K562 (cell line): ENCODE measurements at regions not wholly inside any gene's neighbourhood (a gene's known extent, or its start where the extent isn't known, plus 50 kb on each side); places are given as distances from the start of the nearest gene placed in this dataset.

Experiments
- ATAC-seq: fragments of 200-7000 bp; cut with Tn5 transposase; 3 replicates; pipeline ENCODE4 v1.9.1; 2020; ENCODE audit warnings: moderate library complexity
- BruUV-seq: library from RNA; stranded (reverse); fragments of 400-500 nt; replicated peaks from 2 replicates; lab custom pipeline; 2021; lab: Mats Ljungman, UMichigan
- CTCF ChIA-PET: fragments of 300-600 bp; formaldehyde crosslinking; extraction: SDS; loops from one replicate; lab custom pipeline; 2021; ENCODE audit warnings: low intra/inter-chr PET ratio; lab: Yijun Ruan, JAX
- POLR2A ChIA-PET: fragments of 300-600, 350-650 bp; sonication (Branson Sonifier 250); formaldehyde crosslinking; extraction: SDS; loops from one replicate; lab custom pipeline; 2021; ENCODE audit warnings: antibody characterized with exemption, inconsistent platforms; lab: Yijun Ruan, JAX
- DNase-seq, 4 experiments: peaks; one replicate each; pipeline versions ENCODE4 v3.0.0 to v3.0.0-alpha.2; 2011 to 2018; ENCODE audit warnings: low spot score in 3 of 4, mixed read lengths in 3 of 4; ENCODE audit errors: extremely low read depth in 1 of 4
- FAIRE-seq: peaks from 2 replicates; lab custom pipeline; 2011; peaks lifted over from hg19 to GRCh38; lab: Jason Lieb, UNC
- H2AFZ ChIP-seq: 2 replicates; pipeline ENCODE4 v1.6.0; 2011; ENCODE audit warnings: low read depth, low read length, control low read depth, inconsistent platforms
- H3K27ac ChIP-seq: fragments of 200-600 bp; 3 replicates; pipeline ENCODE4 v1.8.0; 2011; ENCODE audit warnings: low read depth, mild to moderate bottlenecking, control low read depth, inconsistent platforms, low read length, moderate library complexity, mixed read lengths; ENCODE audit errors: extremely low read depth
- H3K27me3 ChIP-seq, 2 experiments: fragments of 300-600 bp in 1 of 2; 2 replicates in 1 of 2; 3 replicates in 1 of 2; pipeline versions ENCODE4 v1.6.0 to v1.8.0; 2011; ENCODE audit warnings: inconsistent platforms in 2 of 2, low read length in 2 of 2, mild to moderate bottlenecking in 1 of 2, mixed read lengths in 1 of 2, moderate library complexity in 1 of 2; ENCODE audit not compliant: control insufficient read depth in 2 of 2, insufficient read depth in 2 of 2
- H3K36me3 ChIP-seq: fragments of 300-600 bp; 3 replicates; pipeline ENCODE4 v1.8.0; 2011; ENCODE audit warnings: mild to moderate bottlenecking, low read length, inconsistent platforms; ENCODE audit not compliant: control insufficient read depth, insufficient read depth
- H3K4me1 ChIP-seq, 2 experiments: fragments of 200-600 bp in 1 of 2; replicated peaks in 1 of 2; 2 replicates in 1 of 2; 3 replicates in 1 of 2; pipeline versions ENCODE4 v1.5.1 to v1.8.0; 2011; ENCODE audit warnings: inconsistent platforms in 2 of 2, low read length in 2 of 2, mild to moderate bottlenecking in 1 of 2, mixed read lengths in 1 of 2, moderate library complexity in 1 of 2; ENCODE audit not compliant: control insufficient read depth in 2 of 2, insufficient read depth in 2 of 2
- H3K4me2 ChIP-seq: 2 replicates; pipeline ENCODE4 v1.6.1; 2011; ENCODE audit warnings: low read length, control low read depth, inconsistent platforms, mixed read lengths; ENCODE audit not compliant: insufficient read depth
- H3K4me3 ChIP-seq: fragments of 200-600 bp; sonication (generic), shearing (Covaris generic); 2 replicates; pipeline ENCODE4 v1.5.1; 2016; ENCODE audit warnings: control low read depth, inconsistent platforms
- H3K79me2 ChIP-seq: fragments of 200-600 bp; 3 replicates; pipeline ENCODE4 v1.8.0; 2011; ENCODE audit warnings: low read length, inconsistent platforms; ENCODE audit not compliant: control insufficient read depth, insufficient read depth
- H3K9ac ChIP-seq, 2 experiments: 2 replicates each; pipeline versions ENCODE4 v1.6.0 to v1.6.1; 2011; ENCODE audit warnings: low read depth in 2 of 2, low read length in 2 of 2, control low read depth in 1 of 2, inconsistent platforms in 1 of 2, mild to moderate bottlenecking in 1 of 2, mixed read lengths in 1 of 2; ENCODE audit not compliant: insufficient read depth in 1 of 2
- H3K9me1 ChIP-seq: one replicate; pipeline ENCODE4 v1.6.0; 2011; ENCODE audit warnings: inconsistent platforms, mild to moderate bottlenecking, low read length, moderate library complexity; ENCODE audit not compliant: control insufficient read depth, insufficient read depth
- H3K9me3 ChIP-seq: replicated peaks from 2 replicates; pipeline ENCODE4 v1.5.1; 2011; ENCODE audit warnings: low read depth, low read length, inconsistent platforms; ENCODE audit not compliant: control insufficient read depth, insufficient read depth
- H4K20me1 ChIP-seq: replicated peaks from 2 replicates; pipeline ENCODE4 v1.6.1; 2011; ENCODE audit warnings: low read length, inconsistent platforms, mixed read lengths; ENCODE audit not compliant: control insufficient read depth, insufficient read depth
- KAT7 ChIP-seq: sonication (generic); formaldehyde crosslinking; IDR thresholded peaks from 2 replicates; pipeline ENCODE4 v1.8.0; 2022; ENCODE audit warnings: missing genetic modification reagents, mild to moderate bottlenecking, borderline replicate concordance
- MLX ChIP-seq, 2 experiments: fragments of 450-650 bp in 1 of 2; sonication (generic) in 1 of 2; formaldehyde crosslinking; conservative IDR thresholded peaks; 2 replicates each; pipeline versions ENCODE4 v1.4.0 to v1.8.1; 2020 to 2022; ENCODE audit warnings: mild to moderate bottlenecking in 1 of 2, missing genetic modification reagents in 1 of 2
- PHTF2 ChIP-seq: fragments of 250-450 bp; sonication (Bioruptor Pico); IDR thresholded peaks from 2 replicates; pipeline ENCODE4 v1.5.0; 2021; ENCODE audit warnings: mild to moderate bottlenecking
- RBM15 ChIP-seq: fragments of 200-400 bp; formaldehyde crosslinking; IDR thresholded peaks from 2 replicates; pipeline ENCODE4 v1.6.1; 2018; ENCODE audit warnings: mild to moderate bottlenecking, low read length, moderate library complexity; ENCODE audit not compliant: insufficient read depth
- ZNF277 ChIP-seq: fragments of 250-450 bp; sonication (Bioruptor Pico); IDR thresholded peaks from 2 replicates; pipeline ENCODE4 v1.8.0; 2022; ENCODE audit warnings: inconsistent platforms, mild to moderate bottlenecking, moderate library complexity, borderline replicate concordance
- ZNF318 ChIP-seq, 2 experiments: fragments of 450-650 bp; IDR thresholded peaks; 2 replicates each; pipeline ENCODE4 v1.6.1; 2016; ENCODE audit warnings: mild to moderate bottlenecking in 2 of 2, borderline replicate concordance in 1 of 2, low read depth in 1 of 2, moderate library complexity in 1 of 2
- ZNF584 ChIP-seq: fragments of 200-800 bp; sonication (Bioruptor generic); IDR thresholded peaks from 2 replicates; pipeline ENCODE4 v1.6.1; 2016; ENCODE audit warnings: low read depth, mild to moderate bottlenecking, missing genetic modification characterization, missing compliant biosample characterization
- WGBS: fragments of 100-300 bp; shearing (Covaris generic); methylation state at CpG from one replicate; pipeline ENCODE4 v1.1.6; 2016; ENCODE audit warnings: low coverage, mixed read lengths; ENCODE audit not compliant: insufficient coverage; ENCODE audit errors: missing lambda C conversion rate; 5-methylcytosine and 5-hydroxymethylcytosine counted together
- in situ Hi-C: fragments of 300-500 bp; cut with MboI; formaldehyde crosslinking; loops from 4 replicates; pipeline ENCODE4 v1.15.0; 2018; ENCODE audit warnings: inconsistent platforms, mixed read lengths
- intact Hi-C: fragments of 100-400 bp; cut with micrococcal nuclease; formaldehyde crosslinking; loops from 2 replicates; pipeline ENCODE4 v1.14.2; 2022

GRCh38 chr7:41116817-41117216 is 586.1 kb downstream of the INHBA start:
- Histone ChIP-seq H3K36me3 (no peaks in the 10 kb centered on the region), H3K9me3 (no peaks in the 10 kb centered on the region), H3K4me3 (no peak overlapping the region), H3K79me2 (no peaks in the 10 kb centered on the region), H2AFZ (no peak overlapping the region), H3K9me1 (no peaks in the 10 kb centered on the region), H3K4me1 (no peaks in the 10 kb centered on the region), H3K27me3 (no peaks in the 10 kb centered on the region), H3K9ac (no peak overlapping the region), H4K20me1 (no peaks in the 10 kb centered on the region), H3K27ac (no peak overlapping the region), H3K4me2 (no peak overlapping the region)
- POLR2A ChIA-PET = no interaction called here
- in situ Hi-C loops = no loop called here
- WGBS = 0% methylated on average over 1 of the region's 1 CpG
- FAIRE-seq (no peak), DNase-seq (no peak), ATAC-seq (no peak)
- TF ChIP-seq PHTF2 (CRISPR knock-in tag) = no peak
- TF ChIP-seq ZNF318 (IDR thresholded peaks at IDR 0.05; ENCODE audit: borderline replicate concordance in 1 of 2, low read depth in 1 of 2) = no peak
- TF ChIP-seq ZNF584 = no peak
- TF ChIP-seq ZNF277 (CRISPR knock-in tag) = no peak
- TF ChIP-seq MLX (CRISPR knock-in tag; conservative IDR thresholded peaks at IDR 0.05) = no peak
- TF ChIP-seq KAT7 (CRISPR knock-in tag) = no peak
- TF ChIP-seq RBM15 = no peak
- CTCF ChIA-PET = no interaction called here
- intact Hi-C loops = no loop called here
- no TSS peak for BruUV-seq
